ENCODE measurements at regions not wholly inside any gene's neighbourhood (a gene's known extent, or its start where the extent isn't known, plus 50 kb on each side); places are given as distances from the start of the nearest gene placed in this dataset.
A peak's percentile ranks its signal among the peaks of the same experiment; 100 is the strongest.
"Not testable (repeated sequence)": the region's sequence is repeated elsewhere in the genome, so short reads cannot be mapped to it uniquely, and the experiment has no call there.

GRCh38 chr4:177957596-177958360 lies 515.5 kb upstream of the AGA start:
- no peak for DNase-seq

DNA sequence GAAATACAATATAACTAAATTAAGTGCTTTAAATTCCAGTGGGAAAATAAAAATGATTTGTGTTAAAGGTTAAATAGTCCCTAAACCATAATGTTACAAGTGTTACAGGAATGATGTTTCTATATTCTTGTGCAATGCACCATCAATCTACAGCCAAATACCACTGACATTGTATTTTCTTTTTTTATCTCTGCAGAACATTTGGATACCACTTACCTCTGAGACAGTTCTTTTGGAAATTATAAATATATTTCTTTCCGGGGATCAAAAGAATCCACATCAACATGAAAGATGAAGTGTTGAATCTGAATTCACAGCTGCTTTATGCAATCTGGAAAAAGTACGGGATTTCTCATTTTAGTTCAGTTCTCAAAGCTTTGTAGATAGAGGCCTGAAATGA lies 518.3 kb upstream of the AGA start:
- DNase-seq = peak; percentile 46

DNA sequence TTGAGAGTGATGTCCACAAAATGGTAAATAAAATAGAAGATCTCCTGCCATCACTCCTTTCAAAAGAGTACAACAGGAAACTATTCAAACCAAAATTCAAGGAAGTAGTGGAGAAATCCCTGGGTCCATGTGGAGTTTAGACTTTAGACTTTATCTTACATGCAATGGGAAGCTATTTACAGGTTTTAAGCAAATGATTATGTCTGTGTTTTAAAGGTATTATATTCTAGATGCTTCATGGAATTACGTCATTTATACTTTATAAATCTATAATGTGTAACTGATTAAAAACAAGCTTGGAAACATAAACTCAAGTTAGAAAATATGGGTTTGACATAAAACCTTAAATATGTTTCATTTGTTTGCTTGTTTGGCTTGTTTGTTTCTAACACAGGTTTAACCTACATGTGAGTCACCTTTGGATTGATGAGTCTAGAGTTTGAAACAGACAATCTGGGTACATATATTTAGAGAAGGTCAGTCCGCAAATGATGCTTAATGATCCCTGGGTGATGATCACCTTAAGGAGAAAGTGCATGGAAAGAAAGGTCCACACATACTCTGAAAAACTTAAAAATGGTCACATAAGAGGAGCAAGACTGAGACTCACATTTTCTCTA lies 519.6 kb upstream of the AGA start:
- no peak for DNase-seq

- DNase-seq = peak; percentile 92
Measured at GRCh38 chr4:177964061-177964460, 521.8 kb upstream of the AGA start.

GRCh38 chr4:177964693-177965168 lies 522.5 kb upstream of the AGA start:
- DNase-seq = peak; percentile 57

- no peak for DNase-seq
Measured at GRCh38 chr4:177967328-177967727, 525.1 kb upstream of the AGA start.

GRCh38 chr4:177968817-177969442 lies 526.7 kb upstream of the AGA start:
- no peak for DNase-seq

GRCh38 chr4:177974461-177974860 lies 532.2 kb upstream of the AGA start:
- peak; percentile 14 for DNase-seq

GRCh38 chr4:177975315-177975987 lies 533.2 kb upstream of the AGA start:
- peak; percentile 36 for DNase-seq

DNA sequence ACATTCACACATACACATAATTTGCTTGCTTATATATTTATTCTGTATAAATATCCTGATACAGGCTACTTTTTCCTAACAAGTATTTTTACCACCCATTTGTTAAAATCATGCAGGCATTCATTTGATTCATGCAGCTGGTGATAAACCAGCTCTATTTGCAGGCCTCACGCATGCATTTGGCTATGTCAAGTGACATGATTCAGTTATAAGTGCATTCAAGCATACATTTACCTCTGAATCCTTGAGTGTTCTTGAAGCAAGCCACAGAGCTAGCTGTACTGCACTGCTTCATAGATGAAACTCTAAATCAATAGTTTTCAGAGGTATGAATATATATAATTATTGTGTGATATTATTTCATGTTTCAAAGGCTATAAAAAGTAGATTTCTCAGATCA lies 544.0 kb upstream of the AGA start:
- no peak for DNase-seq

DNA sequence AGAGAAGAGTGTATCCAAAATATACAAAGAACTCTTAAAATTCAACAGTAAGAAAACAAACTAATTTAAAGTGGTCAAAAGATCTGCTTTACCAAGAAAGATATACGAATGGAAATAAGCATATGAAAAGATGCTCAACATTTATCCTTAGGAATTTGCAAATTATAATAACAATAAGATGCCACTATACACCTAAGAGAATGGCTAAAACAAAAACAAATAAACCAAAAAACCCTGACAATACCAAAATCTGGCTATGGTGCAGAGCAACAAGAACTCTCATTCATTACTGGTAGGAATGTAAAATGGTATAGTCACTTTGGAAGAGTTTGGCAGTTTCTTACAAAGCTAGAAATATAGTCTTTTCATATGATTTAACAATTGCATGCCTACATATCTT lies 545.7 kb upstream of the AGA start:
- DNase-seq = no peak

DNA sequence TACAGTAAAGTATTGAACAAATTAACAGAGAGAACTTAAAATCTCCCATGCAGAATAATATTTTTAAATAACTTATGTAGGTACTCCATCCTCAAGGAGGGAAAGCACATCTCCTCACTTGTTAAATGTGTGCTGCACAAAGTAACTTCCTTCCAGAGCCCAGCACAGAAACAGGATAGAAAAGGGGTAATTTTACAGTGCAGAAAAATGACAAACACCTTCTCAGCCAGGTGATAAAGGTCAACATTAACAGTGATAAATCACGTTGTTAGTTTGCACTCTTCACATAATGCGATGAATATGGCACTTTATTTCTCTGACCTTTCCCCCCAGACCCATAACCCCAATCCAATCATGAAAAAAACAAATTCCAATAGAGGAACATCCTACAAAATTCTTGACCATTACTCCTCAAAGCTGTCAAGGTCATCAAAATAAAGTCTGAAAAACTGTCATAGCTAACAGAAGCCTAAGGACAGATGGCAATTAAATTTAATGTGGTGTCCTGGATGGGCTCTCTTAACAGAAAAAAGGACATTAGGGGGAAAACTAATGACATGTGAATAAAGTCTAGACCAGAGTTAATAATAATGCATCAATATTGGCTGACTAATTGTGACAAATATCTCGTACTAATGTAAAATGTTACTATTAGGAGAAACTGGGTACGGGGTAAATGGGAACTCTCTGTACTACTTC lies 547.4 kb upstream of the AGA start:
- DNase-seq = no peak

DNA sequence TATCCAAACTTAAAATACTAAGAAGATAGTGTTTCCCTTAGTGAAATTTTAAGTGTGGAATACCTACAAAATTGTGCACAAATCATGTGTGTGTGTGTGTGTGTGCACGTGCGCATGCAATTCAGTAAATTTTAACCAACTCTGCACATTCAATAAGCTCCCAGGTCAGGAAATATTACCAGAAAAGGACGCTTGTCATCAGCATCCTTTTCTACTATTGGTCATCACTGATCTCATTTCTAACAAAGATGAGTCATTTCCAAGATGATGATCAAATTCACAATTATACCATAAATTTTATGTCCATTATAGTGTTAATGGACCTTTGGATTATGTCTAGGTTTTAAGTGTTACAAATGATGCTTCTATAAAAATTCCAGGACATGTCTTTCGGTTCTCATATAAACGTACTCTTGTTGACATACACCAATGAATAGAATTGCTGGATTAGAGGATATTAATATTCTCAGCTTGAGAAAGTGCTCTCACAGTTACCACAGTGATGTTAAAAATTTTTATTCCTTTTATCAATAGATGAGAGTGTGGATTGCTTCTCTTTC lies 560.9 kb upstream of the AGA start:
- DNase-seq = no peak

GRCh38 chr4:178010596-178010995 lies 568.4 kb upstream of the AGA start:
- DNase-seq = no peak

GRCh38 chr4:178015046-178015445 lies 572.8 kb upstream of the AGA start:
- DNase-seq = not testable (repeated sequence)

- DNase-seq = no peak
Measured at GRCh38 chr4:178026999-178027398, 584.8 kb upstream of the AGA start.

DNA sequence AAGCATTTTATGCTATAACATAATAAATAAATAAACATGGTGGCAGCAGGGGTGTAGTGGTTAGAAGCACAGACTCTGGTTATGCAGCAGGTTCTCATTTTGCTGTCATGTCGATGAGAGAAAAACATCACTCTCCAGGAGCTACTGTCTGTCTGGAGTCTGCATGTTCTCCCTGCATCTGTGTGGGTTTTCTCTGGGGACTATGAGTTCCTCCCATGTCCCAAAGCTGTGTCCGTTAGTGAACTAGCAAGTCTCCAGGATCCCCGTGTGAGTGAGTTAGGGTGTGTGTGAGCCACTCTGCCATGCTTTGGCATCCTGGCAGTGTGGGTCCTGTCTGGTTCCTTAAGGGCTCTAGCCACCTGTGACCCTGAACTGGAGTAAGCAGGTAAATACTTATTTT lies 585.6 kb upstream of the AGA start:
- DNase-seq = no peak

GRCh38 chr4:178028481-178028880 lies 586.2 kb upstream of the AGA start:
- no peak for DNase-seq

- no peak for DNase-seq
Measured at GRCh38 chr4:178037459-178038214, 595.4 kb upstream of the AGA start.

DNA sequence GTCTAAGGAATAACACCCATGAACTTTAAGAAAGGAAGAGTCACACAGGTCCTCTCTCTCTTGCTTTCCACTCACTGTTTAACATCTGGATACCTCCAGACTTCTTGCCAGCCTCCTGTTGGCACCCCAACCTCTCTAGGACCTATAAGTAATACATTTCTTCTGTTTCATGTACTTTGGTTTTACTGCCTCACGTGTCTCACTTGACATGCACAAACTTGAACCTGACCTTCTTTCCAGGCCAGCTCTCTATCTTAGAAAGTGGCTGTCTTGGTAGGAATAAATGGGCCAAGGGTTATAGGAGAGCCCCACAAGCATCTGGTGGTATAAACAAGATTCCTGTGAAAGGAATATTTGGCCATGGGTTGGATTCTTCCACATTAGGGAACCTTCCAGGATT lies 614.8 kb upstream of the AGA start:
- DNase-seq = no peak

DNA sequence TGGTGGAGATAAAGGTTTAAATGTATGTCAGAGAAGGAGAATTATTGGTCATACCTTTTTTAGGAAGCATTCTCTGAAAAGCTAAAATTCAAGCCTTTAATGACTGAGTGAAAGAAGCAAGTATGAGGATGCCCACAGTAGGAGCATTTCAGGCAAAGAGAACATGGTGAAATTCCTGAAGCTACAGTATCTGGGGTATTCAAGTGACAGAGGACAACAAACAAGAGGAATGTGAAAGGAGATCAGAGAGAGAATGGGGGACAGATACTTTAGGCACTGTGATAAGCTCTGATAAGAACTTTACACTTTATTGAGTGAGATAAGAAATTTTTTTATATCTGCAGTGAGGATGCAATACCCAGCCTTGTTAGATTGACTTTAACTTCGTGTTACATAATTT lies 621.3 kb upstream of the AGA start:
- DNase-seq = no peak

Data from fibroblast of skin of right quadriceps (primary cell).